Esophagus muscularis mucosa (tissue), 4 donors: ENCODE measurements at regions not wholly inside any gene's neighbourhood (a gene's known extent, or its start where the extent isn't known, plus 50 kb on each side); places are given as distances from the start of the nearest gene placed in this dataset.

Experiments used
- CTCF ChIP-seq, 3 experiments: fragments of 200-600 bp in 2 of 3; fragments of 450-650 bp in 1 of 3; sonication (generic) in 2 of 3; IDR thresholded peaks; one replicate each; pipeline ENCODE4 v1.5.1; 2017 to 2019; ENCODE audit warnings: antibody characterized with exemption in 3 of 3, mild to moderate bottlenecking in 2 of 3, moderate library complexity in 1 of 3
- EP300 ChIP-seq: sonication (generic); formaldehyde crosslinking; IDR thresholded peaks from one replicate; pipeline ENCODE4 v1.6.1; 2017; ENCODE audit warnings: antibody characterized with exemption
- POLR2A ChIP-seq: fragments of 450-650 bp; IDR thresholded peaks from one replicate; pipeline ENCODE4 v1.6.1; 2017; ENCODE audit warnings: antibody characterized with exemption, moderate library complexity, mild to moderate bottlenecking, low read depth
- POLR2AphosphoS5 ChIP-seq, 2 donors: sonication (generic); formaldehyde crosslinking; IDR thresholded peaks; one replicate each; pipeline ENCODE4 v1.6.1; 2017; ENCODE audit warnings: antibody characterized with exemption in 2 of 2

DNA sequence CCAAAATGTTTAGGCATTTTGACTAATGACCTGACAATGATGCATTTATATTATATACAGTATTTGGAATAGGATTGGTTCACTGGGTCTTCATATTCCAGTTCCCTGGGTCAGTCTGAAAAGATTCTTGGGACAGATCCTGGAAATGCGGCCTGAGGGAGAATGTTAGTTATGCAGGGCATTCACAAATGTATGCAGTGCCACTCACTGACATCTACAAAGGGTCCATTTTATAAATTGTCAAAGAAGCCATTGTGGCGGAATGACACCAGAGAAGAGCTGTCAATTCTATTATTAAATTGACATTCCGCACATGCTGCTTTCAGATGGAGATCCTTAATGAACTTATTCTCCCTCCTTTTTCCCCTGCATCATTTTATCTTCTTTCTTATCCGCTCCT is 176.6 kb downstream of the VGLL3 start:
- TF ChIP-seq CTCF (IDR thresholded peaks at IDR 0.05) (no peak), POLR2A (no peak), POLR2AphosphoS5 (IDR thresholded peaks at IDR 0.05) (no peak), EP300 (no peak)
